ENCODE measurements at regions not wholly inside any gene's neighbourhood (a gene's known extent, or its start where the extent isn't known, plus 50 kb on each side); places are given as distances from the start of the nearest gene placed in this dataset.

DNA sequence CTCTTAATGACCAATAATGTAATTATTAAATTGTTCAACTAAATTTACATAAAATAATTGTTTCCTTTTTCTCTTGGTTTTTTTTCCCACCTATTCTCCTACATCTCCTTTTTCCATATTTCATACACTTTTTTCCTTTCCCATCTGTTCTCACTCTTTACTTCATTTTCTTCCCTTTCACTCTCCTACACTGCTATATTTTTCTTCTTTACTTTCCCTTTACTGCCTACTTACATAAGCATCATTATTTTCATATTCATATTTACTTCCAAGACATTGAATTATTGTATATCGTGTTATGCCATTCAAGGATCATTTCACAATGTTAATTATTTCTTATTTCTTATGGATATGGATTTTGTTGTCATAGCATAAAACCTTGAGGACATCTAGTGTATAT is 1275.6 kb downstream of the NSUN3 start:
- TF ChIP-seq, protein P1, sequence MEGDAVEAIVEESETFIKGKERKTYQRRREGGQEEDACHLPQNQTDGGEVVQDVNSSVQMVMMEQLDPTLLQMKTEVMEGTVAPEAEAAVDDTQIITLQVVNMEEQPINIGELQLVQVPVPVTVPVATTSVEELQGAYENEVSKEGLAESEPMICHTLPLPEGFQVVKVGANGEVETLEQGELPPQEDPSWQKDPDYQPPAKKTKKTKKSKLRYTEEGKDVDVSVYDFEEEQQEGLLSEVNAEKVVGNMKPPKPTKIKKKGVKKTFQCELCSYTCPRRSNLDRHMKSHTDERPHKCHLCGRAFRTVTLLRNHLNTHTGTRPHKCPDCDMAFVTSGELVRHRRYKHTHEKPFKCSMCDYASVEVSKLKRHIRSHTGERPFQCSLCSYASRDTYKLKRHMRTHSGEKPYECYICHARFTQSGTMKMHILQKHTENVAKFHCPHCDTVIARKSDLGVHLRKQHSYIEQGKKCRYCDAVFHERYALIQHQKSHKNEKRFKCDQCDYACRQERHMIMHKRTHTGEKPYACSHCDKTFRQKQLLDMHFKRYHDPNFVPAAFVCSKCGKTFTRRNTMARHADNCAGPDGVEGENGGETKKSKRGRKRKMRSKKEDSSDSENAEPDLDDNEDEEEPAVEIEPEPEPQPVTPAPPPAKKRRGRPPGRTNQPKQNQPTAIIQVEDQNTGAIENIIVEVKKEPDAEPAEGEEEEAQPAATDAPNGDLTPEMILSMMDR (IDR thresholded peaks at IDR 0.05; ENCODE audit: low read depth, low read length) = no peak
- TF ChIP-seq EZH2phosphoT487 (IDR thresholded peaks at IDR 0.05; ENCODE audit: low read depth) = no peak
